NCI-H187 treated with DMSO at 0.1 percent for 48 hours (cell line): ENCODE measurements at regions not wholly inside any gene's neighbourhood (a gene's known extent, or its start where the extent isn't known, plus 50 kb on each side); places are given as distances from the start of the nearest gene placed in this dataset.
"Not testable (repeated sequence)": the region's sequence is repeated elsewhere in the genome, so short reads cannot be mapped to it uniquely, and the experiment has no call there.

Source experiments
- DNase-seq: peaks from one replicate; lab custom pipeline; 2025; lab: John Stamatoyannopoulos, UW

DNA sequence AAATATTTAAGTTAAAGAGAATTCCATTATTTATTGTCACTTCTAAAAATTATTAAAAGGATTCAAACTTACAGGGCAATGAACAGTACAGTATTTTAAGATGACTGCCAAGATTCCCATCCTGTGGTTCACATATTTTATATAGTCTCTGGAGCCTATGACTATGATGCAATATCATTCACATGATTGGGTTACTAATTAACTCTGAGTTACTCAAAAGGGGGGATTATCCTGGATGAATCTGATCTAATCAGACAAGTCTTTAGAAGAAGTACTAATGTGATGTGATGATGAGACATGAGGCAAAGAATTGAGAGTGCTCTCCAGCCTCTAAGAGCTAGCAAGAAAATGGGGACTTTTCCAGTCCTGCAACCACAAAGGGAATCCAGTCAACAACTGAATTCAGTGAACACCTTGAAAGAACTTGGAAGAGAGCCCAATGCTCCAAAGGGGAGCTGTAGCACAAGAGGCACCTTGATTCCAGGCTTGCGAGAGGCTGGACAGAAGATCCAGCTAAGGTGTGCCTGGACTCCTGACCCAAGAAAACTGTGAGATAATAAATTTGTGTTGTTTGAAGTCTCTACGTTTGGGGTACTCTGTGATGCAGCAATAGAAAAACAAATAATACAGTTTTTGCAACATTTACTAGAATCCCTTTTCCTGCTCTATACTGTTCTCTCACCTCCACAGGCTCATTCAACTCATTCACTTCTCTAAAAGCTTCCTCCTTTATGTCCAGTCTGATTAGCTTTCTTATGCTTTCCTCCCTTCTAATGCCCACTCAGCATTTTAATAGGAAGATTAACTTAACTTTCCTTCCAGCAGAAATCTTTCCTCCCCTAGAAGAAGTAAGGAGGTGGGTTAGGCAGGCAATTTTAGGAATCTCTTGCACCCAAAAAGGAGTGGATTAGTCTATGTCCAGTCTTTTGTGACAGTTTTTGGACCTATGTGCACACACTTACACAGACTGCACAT is 133.8 kb upstream of the LCORL start:
- DNase-seq = no peak

DNA sequence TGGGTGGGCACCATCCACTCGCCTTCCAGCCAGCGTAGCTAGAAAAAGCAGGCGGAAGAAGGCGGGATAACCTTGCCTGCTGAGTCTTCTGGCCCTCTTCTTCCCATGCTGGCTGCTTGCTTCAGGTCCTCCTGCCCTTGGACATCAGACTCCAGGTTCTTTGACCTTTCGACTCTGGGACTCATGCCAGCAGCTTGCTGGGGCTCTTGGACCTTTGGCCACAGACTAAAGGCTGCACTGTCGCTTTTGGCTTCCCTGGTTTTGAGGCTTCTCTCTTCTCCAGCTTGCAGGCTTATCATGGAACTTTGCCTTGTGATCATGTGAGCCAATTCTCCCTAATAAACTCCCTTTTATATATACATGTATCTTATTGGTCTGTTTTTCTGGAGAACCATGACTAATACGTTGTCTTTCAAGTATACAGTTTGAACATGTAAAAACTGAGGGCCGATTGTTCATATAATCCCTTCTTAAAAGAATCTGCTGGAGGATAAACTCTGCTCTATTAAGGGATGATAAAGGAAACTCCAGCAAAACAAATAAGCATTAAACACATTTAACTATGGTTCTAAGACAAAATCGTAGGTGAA is 116.6 kb upstream of the LCORL start:
- no peak for DNase-seq

DNA sequence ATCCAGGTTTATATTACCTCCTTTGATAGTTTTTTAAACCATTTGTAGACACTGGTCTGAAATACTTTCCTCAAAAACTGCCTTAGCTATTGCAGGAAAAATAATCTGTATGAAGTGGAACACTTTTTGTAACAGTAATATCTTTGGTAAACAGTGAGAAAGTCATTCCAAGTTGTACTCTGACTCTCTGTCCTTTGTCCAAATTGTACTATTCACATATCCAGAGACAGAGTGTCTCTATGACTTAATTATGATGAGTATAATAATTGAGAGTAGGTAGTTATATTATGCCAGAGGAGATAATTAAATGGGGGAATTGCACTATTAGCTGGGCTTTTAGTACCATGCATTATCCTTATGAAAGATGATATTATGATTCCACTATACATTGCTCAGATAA is 112.6 kb upstream of the LCORL start:
- no peak for DNase-seq

DNA sequence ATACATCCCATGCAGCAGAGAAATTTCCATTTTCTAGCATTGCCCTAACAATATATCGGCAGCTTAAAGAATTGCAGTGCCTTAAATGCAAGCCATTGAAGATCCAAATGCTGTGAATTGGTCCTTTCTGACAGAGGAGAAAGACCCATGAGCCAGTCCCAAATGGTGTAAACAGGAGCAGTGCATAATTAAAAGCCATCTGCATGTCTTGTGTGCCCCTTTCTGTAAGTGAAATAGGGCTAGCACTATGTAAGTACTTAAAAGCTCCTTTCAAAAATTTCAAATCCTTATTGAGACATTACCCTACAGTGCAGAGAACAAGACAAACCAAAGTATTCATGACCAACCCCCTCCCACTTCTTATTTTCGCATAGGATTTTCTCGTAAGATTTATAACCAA is 108.7 kb upstream of the LCORL start:
- DNase-seq = no peak

DNA sequence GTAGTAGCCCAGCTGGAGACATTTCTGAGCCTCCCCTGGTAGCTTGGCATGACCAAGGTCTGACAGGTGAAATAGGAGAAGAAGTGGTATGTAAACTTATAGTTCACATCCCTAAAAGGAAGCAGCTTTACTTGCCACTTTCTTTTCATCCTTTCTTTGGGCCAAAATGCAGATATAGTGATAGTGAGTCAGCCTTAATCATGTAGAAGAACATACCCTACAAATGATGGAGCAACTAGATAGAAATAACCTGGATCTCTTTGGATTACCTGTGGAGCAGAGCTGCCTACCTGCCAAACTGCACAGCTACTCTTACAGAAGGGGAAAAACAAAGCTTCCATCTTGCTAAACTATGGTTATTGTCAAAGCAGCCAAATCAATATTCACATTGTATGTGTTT is 106.7 kb upstream of the LCORL start:
- DNase-seq = no peak

DNA sequence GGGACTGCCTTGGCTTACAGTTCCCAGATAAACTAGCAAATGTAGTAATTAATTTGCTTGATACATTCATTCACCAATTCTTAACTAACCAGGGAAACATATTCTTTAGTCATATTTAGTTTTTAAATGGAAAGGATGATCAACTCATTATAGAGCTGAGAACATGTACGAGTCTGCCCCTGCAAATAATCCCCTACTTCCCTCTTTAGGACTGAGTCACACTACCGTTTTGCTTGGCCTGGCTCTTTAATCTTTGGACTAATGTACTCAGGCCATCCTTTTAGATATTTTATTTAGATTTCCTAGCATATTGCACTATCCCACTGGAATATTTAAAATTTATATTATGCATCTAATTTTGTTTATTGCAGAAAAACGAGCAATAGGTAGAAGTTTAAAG is 105.5 kb upstream of the LCORL start:
- DNase-seq = no peak

DNA sequence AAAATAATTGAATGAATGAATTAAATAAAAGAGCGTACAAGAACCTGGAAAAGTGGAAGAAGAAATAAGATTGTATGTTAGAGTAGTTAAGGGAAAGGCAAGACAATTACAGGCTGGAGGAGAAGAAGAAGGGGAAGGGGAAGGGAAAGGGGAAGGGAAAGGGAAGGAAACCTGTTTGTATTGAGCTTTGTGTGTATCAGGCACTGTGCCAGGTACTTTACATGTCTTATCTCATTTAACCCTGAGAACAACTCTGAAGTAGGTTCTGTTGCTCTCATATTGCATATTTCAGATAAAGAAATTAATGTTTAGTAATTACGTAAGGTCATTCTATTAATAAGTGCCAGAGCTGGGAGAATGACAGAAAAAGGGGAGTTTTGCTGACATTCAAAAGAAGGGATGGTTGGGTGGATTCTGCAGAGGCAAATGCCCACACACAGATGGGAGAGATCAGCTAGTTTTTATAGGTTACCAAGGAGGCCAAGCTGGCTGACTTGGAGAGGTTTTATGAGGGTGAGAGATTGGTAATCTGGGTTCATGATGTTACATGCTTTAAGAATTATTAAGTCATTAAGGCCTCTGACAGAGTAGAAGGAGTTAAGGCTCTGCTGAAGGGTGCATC is 92.3 kb upstream of the LCORL start:
- no peak for DNase-seq

DNA sequence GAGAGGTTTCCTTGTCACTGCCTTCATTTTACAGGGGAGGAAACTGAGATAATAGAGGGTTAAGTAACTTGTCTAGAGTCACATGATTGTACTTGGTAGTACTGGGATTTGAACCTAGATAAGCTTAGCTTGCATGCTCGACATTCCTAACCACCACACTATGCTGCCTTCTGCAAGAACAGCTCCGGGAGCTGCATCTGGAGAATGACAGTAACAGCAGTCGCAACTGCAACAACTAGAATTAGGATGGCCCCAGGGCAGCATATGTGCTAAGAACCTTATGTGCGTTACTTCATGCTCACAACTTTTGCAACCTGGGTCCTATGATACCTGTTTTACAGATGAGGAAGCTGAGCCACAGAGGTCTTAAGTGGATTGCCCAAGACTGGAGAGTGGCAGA is 89.5 kb upstream of the LCORL start:
- no peak for DNase-seq

DNA sequence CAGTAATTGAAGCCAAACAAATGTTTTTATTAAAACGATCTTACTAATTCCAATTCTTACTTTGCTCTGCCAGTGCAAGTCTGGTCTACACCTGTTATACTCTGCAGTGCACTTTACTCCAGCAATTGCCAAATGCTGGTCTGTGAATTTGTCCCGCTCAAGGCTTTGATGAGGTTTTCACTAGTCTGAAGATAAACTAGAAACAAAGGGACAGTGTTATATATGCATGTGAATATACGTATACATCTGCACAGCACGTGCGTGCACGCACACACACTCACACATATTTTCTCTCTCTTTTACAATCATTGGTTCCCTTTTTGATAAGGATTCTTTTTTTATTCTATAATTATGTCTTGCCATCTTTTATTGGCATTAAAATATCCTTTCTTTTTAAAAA is 88.5 kb upstream of the LCORL start:
- no peak for DNase-seq

DNA sequence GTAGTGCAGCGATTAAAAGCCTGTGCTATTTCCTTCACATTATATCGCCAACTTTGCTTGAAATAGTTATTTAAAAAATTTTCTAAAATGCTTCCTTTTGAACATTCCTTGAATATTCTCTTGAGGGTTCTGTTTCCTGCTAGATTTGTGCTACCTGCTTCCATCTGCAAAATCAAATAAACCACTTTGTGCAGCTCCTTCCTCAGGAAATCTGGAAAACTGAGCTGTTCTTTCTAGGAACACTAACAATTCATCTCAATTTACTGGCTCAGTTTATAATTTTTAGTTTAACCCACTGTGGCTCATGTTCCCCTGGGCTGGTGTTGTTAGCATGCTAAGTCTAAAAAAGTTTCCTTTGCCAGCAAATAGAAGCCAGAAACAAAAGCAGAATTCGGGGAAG is 88.1 kb upstream of the LCORL start:
- no peak for DNase-seq

DNA sequence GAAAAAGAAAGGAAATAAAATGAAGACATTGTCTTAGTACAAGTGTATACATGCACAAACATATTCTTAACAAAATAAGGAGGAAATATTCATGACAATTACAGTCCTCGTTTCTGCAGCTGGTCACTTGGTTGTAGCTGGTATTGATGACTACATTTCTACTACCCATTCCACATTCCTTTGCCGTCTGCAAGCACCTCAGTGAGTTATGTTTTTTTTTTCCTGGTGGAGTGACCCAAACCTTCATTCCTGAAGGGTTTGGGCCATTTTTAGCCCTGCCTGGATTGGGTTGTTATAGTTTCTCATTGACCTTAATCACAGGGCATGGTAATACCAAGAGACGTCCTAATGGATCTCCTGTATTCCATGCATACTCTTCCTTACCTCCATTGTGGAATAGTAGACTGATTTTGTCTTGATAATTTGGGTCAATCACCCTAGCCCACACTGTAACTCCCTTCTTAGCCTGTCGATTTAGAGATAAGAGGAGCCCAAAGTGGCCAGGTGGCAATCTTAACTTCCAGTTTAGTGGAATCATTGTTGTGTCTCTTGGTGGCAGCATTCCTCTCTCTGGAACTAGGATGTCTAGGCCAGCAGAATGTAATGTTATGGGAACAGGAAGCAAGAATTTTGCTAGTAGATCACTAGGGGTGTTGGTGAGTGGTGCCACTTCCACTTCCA is 86.4 kb upstream of the LCORL start:
- DNase-seq = not testable (repeated sequence)

DNA sequence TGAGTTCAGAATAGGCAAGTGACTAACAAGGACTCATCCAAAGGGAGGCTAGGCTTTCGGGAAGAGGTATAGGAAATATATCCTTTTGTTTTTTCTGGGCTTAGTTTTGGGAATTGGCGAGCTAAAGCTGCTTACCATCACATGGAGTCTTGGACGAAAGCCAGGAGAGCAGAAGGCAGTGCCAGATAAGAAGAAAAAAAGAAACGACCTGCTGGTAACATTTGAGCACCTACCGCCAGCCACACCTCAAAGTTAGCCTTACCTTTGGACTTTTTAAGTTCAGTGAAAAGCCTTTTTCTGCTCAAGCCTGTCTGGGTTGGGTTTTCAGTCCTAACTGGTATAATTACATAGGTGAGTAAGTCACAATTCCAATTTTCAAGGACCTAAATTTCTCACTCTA is 85.1 kb upstream of the LCORL start:
- DNase-seq = no peak

DNA sequence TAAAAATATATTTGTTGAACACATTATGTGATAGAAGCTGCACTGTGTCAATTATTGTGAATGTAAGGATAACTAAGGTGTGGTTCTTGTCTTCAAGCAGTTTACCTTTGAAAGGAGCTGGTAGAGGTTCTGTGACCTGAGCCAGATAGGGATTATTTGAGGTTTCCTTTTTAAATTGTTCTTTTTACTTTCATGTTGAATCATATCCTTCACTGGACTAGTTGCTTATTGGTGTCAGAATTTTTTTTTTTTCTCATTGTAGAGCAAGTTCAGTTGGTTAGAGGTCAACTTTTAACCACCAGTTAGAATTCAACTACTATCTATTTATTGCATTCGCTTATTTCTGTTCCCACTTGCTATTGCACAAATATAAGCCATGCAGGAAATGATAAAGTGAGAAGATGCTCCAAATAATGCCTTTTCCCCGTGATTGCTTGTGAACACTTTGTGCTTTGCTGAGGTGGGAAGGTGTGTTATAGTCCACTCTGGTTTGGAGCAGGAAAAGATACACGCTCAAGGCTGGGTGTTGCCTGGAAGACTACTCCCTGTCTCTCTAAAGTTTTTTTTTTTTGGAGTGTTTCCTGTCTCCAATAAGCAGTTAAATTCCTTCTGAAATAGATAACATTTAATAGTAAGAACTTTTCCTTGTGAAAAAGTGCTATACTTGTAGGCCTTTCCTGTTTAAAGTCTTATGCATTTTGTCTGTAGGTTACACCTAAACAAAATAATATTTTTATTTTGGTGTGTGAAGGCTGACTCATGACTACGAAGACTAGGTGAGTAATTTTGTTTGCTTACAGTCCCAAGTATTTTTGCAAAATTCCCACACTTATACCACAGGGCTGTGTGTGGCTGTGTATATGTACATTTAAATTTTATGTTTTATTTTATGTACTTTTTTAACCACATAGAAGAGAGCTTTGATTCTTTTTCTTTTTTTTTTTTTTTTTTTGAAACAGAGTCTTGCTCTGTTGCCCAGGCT is 83.8 kb upstream of the LCORL start:
- no peak for DNase-seq

DNA sequence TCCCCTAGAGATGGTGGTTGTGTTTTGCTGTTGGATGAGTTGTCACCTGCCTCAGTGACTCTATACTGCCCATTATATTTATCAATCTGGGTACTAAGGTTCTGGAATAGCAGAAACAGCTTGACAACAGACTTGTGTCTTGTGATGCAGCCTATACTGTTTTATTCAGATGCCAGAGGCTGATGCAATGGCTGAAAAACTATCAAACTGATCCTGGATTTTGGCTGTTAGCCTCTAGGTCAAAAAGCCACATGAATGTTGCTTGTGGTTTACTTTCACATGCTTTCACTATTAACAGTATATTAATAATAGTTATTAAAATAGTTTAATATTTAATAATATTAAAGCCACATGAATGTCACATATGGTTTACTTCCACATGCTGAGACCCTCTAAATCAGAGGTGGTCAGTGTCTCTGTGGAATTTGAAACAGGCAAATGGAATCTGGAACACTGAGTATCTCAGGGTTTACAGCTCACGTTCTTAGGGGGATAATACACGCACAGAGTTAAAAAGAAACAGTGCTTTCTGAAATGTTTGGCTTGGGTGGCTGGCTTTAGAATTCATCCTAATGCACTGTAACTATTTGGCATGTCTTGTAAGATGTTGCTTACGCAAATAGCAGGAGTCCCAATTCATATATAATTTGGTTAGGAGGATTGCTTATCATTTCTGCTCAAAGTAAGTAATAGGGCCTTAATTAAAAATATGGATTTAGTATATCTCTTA is 82.5 kb upstream of the LCORL start:
- DNase-seq = no peak

DNA sequence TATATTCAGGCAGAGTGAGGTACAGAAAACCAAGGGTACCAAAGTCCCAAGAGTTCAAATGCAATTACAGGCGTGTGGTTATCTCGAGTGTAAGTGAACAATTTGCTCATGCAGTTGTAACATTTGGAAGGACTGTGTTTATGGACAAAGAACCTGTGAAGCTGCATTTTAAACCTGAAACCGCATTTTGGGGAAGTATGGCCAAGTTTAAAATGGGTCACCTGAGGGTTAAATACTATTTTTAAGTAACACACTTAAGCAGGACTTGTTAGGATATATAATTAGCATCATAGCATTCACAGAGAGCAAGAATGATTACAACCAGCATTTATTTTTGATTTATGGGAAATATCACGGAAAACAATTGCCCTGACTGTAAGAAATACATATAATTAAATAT is 79.1 kb upstream of the LCORL start:
- no peak for DNase-seq

DNA sequence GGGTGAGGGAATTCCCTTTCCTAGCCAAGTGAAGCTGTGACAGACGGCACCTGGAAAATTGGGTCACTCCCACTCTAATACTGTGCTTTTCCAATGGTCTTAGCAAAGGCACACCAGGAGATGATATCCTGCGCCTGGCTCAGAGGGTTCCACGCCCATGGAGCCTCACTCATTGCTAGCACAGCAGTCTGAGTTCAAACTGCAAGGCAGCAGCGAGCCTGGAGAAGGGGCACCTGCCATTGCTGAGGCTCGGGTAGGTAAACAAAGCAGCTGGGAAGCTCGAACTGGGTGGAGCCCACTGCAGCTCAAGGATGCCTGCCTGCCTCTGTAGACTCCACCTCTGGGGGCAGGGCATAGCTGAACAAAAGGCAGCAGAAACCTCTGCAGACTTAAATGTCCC is 68.9 kb upstream of the LCORL start:
- DNase-seq = not testable (repeated sequence)

DNA sequence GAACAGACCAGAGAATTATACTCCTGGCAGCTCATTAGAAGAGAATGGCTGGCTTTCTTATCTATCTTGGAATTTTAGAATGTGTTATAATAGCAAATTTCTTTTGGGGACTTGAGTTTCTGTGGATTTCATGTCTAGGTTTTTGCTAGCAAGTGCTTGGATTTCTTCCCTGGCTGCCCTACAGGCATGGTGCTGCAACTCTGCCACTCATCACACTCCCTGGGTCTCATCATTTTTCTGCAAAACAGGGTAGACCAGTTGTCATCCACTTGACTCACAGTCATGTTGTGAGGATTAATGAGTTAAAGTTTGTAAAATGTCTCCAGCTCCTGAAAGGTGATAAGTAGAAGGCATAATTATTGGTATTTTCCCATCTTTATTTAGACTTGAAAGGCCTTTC is 60.7 kb upstream of the LCORL start:
- DNase-seq = no peak

DNA sequence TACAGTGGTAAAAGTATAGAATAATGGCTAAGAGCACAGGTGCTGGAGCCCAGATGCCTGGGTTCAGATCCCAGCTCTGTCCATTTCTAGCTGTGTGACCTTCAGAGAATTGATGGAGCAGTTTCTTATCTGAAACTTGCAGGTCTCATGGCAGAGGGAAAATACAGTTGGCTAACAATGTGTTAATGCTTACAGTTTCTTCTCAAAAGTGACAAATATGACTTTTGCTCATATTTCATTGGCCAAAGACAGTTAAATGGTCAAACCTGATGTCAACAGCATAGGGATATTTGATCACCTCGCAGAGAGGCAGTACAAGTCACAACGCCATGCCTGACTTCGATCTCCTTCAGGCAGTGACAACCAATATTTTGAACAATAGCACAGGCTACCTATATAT is 60.2 kb upstream of the LCORL start:
- DNase-seq = no peak

DNA sequence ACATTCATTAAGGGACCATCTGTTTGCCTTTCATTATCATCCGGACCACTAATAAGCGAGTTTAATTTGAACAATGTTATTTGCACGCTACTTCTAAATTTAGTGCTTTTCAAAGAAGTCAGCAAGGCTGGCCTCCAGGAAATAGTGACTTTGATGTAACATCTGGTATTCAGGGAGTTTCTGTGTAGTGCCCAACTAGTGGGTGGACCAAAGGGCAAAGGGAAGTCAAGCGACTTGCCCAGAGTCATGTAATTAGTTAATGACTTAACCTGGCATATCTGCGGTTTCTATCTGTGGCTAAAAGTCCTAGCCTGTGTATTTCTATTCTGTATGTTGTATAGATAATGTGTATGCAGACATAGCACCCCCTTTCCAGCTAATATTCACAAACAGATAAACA is 56.3 kb upstream of the LCORL start:
- no peak for DNase-seq

DNA sequence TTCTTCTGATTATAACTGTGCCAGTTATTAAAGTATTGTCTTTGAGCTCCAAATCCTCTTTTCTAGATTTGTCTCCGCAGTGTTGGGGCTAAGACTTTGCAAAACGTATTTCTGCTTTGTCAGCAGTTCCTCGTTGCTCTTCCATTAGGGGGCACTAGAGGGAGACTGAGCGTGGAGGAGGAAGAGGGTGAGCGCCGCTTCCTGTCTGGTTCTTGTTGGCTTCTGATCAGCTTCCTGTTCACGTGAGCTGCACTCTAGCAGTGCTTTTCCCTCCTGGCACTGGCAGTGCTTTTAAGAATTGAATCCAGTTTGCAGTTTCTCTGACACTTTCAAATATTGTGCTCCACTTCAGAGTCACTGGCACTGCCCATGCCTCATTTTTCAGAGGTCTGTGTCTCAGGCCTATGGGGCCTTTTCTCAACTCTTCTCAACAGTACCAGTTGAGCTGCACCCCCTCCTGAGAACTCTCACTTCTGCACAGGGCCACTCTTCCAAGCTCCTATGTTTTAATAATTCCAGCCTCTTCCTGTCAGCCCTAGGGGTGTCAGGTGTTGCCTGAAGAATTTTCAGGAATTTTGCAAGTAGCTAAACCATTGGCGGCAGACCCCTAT is 54.4 kb upstream of the LCORL start:
- no peak for DNase-seq
